ENCODE measurements at regions not wholly inside any gene's neighbourhood (a gene's known extent, or its start where the extent isn't known, plus 50 kb on each side); places are given as distances from the start of the nearest gene placed in this dataset.
"Not testable (repeated sequence)": the region's sequence is repeated elsewhere in the genome, so short reads cannot be mapped to it uniquely, and the experiment has no call there.

DNA sequence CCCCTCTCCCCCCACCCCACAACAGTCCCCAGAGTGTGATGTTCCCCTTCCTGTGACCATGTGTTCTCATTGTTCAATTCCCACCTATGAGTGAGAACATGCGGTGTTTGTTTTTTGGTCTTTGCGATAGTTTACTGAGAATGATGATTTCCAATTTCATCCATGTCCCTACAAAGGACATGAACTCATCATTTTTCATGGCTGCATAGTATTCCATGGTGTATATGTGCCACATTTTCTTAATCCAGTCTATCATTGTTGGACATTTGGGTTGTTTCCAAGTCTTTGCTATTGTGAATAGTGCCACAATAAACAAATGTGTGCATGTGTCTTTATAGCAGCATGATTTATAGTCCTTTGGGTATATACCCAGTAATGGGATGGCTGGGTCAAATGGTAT, 411.0 kb upstream of the CHD1 start:
- not testable (repeated sequence) for TF ChIP-seq CTCF, POLR2A (IDR thresholded peaks at IDR 0.05)
